Mesothelial cell of epicardium (in vitro differentiated cells): ENCODE measurements at regions not wholly inside any gene's neighbourhood (a gene's known extent, or its start where the extent isn't known, plus 50 kb on each side); places are given as distances from the start of the nearest gene placed in this dataset.
"Not testable (repeated sequence)": the region's sequence is repeated elsewhere in the genome, so short reads cannot be mapped to it uniquely, and the experiment has no call there.

Experiments
- DNase-seq, 2 experiments: peaks; one replicate each; pipeline ENCODE4 v3.0.0; 2021; ENCODE audit warnings: low spot score in 2 of 2; ENCODE audit not compliant: unreplicated experiment in 2 of 2
- H3K27ac Mint-ChIP-seq: 2 replicates; pipeline ENCODE4 v1.8.0; 2021; ENCODE audit warnings: mixed read lengths
- H3K27me3 Mint-ChIP-seq: 2 replicates; pipeline ENCODE4 v1.8.0; 2021; ENCODE audit warnings: low read depth, mixed read lengths
- H3K36me3 Mint-ChIP-seq: 2 replicates; pipeline ENCODE4 v1.8.0; 2021; ENCODE audit warnings: mixed read lengths
- H3K4me1 Mint-ChIP-seq: 2 replicates; pipeline ENCODE4 v1.8.0; 2021; ENCODE audit warnings: mixed read lengths
- H3K4me3 Mint-ChIP-seq: 2 replicates; pipeline ENCODE4 v1.8.0; 2021; ENCODE audit warnings: mild to moderate bottlenecking, moderate library complexity, mixed read lengths
- H3K9me3 Mint-ChIP-seq: 2 replicates; pipeline ENCODE4 v1.8.0; 2021; ENCODE audit warnings: mixed read lengths
- TF ChIP-seq, protein P1 (sequence below): fragments of 200-600 bp; sonication (generic); IDR thresholded peaks from one replicate; pipeline ENCODE4 v1.5.0; 2021; ENCODE audit warnings: antibody characterized with exemption; ENCODE audit not compliant: unreplicated experiment

- Mint-ChIP-seq H3K4me1 (peaks cover 8% of the 10 kb centered on the region), H3K27me3 (no peaks in the 10 kb centered on the region), H3K4me3 (no peak overlapping the region), H3K27ac (no peak overlapping the region), H3K9me3 (no peaks in the 10 kb centered on the region), H3K36me3 (no peaks in the 10 kb centered on the region)
- DNase-seq, result no peak
- TF ChIP-seq, protein P1, sequence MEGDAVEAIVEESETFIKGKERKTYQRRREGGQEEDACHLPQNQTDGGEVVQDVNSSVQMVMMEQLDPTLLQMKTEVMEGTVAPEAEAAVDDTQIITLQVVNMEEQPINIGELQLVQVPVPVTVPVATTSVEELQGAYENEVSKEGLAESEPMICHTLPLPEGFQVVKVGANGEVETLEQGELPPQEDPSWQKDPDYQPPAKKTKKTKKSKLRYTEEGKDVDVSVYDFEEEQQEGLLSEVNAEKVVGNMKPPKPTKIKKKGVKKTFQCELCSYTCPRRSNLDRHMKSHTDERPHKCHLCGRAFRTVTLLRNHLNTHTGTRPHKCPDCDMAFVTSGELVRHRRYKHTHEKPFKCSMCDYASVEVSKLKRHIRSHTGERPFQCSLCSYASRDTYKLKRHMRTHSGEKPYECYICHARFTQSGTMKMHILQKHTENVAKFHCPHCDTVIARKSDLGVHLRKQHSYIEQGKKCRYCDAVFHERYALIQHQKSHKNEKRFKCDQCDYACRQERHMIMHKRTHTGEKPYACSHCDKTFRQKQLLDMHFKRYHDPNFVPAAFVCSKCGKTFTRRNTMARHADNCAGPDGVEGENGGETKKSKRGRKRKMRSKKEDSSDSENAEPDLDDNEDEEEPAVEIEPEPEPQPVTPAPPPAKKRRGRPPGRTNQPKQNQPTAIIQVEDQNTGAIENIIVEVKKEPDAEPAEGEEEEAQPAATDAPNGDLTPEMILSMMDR, result no peak
These were observed 733.8 kb upstream of the GJE1 start for GRCh38 chr6:141398949-141399348.

GRCh38 chr6:141395443-141396008 lies 737.2 kb upstream of the GJE1 start:
- DNase-seq, result no peak
- H3K27ac Mint-ChIP-seq, result no peak overlapping the region
- no peaks in the 10 kb centered on the region for H3K27me3 Mint-ChIP-seq
- no peaks in the 10 kb centered on the region for H3K9me3 Mint-ChIP-seq
- H3K4me3 Mint-ChIP-seq, result no peak overlapping the region
- TF ChIP-seq, protein P1, result no peak
- H3K4me1 Mint-ChIP-seq, result no peaks in the 10 kb centered on the region
- no peaks in the 10 kb centered on the region for H3K36me3 Mint-ChIP-seq

- Mint-ChIP-seq H3K9me3 (no peaks in the 10 kb centered on the region), H3K27me3 (no peaks in the 10 kb centered on the region), H3K4me3 (no peak overlapping the region), H3K36me3 (no peaks in the 10 kb centered on the region), H3K4me1 (no peaks in the 10 kb centered on the region), H3K27ac (no peak overlapping the region)
- TF ChIP-seq, protein P1, result no peak
- DNase-seq, result no peak
These were observed 738.1 kb upstream of the GJE1 start for GRCh38 chr6:141394565-141395051.

- H3K4me3 Mint-ChIP-seq, result no peak overlapping the region
- no peak for DNase-seq
- H3K4me1 Mint-ChIP-seq, result no peaks in the 10 kb centered on the region
- TF ChIP-seq, protein P1, result no peak
- no peaks in the 10 kb centered on the region for H3K36me3 Mint-ChIP-seq
- H3K27me3 Mint-ChIP-seq, result no peaks in the 10 kb centered on the region
- no peaks in the 10 kb centered on the region for H3K9me3 Mint-ChIP-seq
- H3K27ac Mint-ChIP-seq, result no peak overlapping the region
These were observed 738.6 kb upstream of the GJE1 start for GRCh38 chr6:141394125-141394536.

DNA sequence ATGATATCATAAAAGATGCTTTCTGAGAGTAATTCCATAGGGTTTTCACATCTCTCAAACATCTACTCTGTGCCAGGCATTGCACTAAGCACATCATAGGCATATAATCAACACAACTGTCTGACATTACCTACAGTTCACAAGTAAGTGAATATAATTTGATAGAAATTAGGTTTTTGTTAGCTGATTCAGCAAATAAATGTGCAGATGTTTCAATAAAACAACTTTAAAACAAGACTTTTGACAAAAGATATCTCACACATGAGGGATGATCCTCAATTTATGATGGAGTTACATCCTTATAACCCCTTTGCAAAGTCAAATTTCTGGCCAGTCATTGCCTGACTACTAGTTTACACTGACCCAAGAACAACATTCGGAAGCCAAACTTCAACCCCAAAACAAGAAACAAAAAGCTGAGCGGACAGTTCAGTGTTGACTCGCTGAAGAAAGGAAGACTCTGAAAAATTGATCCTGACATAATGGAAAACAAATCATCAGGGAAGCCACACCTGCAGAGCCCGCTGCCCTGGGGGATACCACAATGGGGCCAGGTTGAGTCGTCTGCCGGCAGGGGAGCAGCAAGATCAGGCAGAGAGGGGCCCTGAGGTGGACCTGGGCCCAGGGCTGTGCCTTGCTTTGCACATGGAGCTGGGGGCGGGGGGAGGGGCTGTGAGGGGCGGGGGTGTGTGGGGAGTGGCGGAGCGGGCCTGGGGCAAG lies 739.2 kb upstream of the GJE1 start:
- Mint-ChIP-seq H3K9me3 (no peaks in the 10 kb centered on the region), H3K4me1 (no peaks in the 10 kb centered on the region), H3K27me3 (no peaks in the 10 kb centered on the region), H3K27ac (no peak overlapping the region), H3K36me3 (no peaks in the 10 kb centered on the region), H3K4me3 (no peak overlapping the region)
- DNase-seq, result no peak
- TF ChIP-seq, protein P1, result no peak

DNA sequence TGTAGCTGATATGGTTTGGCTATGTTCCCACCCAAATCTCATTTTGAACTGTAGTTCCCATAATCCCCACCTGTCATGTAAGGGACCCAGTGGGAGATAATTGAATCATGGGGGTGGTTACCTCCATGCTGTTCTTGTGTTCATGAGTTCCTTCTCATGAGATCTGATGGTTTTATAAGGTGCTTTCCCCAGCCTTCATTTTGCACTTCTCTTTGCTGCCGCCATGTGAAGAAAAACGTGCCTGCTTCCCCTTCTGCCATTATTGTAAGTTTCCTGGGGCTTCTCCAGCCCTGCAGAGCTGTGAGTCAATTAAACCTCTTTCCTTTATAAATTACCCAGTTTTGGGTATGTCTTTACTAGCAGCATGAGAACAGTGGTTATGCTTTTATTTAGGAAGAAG lies 741.6 kb upstream of the GJE1 start:
- H3K27ac Mint-ChIP-seq, H3K27me3 Mint-ChIP-seq, H3K36me3 Mint-ChIP-seq, H3K4me1 Mint-ChIP-seq, H3K9me3 Mint-ChIP-seq, H3K4me3 Mint-ChIP-seq, DNase-seq: not testable (repeated sequence)
